ENCODE measurements at regions not wholly inside any gene's neighbourhood (a gene's known extent, or its start where the extent isn't known, plus 50 kb on each side); places are given as distances from the start of the nearest gene placed in this dataset.

DNA sequence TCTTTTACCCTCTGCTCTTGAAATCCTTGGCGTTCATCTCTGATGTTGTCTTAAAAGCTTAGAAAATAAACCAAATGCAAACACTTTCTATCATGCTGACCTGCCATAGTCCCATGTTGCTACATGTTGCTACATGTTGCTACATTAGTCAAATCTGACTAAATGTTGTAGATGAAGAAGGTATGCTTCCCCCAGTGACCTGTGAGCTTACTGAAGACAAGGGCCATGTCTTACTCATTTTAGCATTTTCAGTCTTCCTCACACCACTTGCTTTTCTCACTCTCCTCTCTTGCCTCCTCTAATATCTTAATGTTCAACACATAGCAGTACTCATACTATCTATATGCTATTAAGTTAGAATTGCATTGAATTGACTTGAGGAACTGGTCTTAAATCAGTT is 346.4 kb upstream of the MTNR1B start:
- DNase-seq: no peak

DNA sequence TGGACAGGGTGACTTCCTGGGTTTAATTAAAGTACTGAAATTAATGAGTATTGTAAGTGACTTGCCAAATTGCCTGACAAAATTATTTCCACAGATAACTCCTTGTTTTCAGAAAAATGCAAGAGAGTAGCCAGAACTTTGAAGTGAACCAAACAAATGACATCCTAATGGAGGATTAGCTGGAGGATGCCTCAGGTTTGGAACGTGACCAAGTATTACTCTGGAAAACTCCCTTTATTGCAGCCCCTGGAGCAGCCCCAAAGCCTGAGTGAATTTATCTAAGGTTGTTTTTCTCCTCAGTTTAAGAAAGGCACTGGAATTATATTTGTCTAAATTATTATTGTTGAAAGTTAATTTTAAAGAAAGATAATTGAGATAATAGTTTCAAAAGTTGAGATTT is 343.6 kb upstream of the MTNR1B start:
- DNase-seq: no peak

DNA sequence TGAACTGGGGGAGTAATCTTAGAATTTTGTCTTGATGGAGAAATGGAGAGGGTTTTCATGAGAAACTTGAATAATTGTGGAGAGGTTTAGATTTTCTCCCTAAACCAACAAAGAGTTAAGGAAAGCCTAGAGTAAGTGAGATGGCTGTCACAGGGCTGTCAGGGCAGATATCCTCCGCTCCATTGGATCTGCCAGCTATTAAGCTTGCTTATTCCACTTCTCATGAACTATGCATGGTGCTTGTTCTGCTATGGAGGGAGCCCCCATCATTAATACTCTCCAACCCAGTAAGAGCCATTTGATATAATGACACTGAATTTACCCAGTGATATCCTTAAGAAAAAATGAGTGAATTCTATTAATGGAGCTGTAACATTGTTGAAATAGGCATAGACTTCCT is 342.8 kb upstream of the MTNR1B start:
- no peak for DNase-seq

DNA sequence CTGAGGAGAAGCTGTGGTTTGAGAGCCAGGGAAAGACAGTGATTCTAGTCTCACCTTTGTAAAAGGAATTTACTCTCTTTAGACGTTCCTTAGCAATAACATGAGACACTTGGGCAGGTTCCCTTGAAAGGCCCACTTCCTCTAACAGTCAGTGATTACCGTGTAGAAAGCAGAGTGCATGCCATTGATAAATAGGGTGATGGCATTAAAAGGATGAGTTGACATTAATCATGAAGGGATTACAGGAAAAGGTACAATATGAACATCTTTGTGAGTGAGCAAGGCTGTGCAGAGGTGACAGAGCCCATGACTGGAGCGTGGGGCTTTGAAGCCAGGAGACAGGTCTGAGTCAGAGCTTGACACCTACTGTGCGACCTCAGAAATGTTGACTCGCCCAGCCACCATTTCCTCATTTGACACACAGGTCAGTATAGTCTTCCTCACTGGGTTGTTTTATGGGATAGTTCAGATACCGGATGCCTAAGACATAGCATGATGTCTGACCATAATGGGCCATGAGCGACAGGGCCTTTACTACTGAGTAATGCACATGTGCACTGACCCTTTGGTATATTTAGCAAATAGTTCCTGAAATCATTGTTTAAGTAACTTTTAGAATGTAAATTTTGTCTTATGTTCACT is 341.7 kb upstream of the MTNR1B start:
- DNase-seq: no peak

DNA sequence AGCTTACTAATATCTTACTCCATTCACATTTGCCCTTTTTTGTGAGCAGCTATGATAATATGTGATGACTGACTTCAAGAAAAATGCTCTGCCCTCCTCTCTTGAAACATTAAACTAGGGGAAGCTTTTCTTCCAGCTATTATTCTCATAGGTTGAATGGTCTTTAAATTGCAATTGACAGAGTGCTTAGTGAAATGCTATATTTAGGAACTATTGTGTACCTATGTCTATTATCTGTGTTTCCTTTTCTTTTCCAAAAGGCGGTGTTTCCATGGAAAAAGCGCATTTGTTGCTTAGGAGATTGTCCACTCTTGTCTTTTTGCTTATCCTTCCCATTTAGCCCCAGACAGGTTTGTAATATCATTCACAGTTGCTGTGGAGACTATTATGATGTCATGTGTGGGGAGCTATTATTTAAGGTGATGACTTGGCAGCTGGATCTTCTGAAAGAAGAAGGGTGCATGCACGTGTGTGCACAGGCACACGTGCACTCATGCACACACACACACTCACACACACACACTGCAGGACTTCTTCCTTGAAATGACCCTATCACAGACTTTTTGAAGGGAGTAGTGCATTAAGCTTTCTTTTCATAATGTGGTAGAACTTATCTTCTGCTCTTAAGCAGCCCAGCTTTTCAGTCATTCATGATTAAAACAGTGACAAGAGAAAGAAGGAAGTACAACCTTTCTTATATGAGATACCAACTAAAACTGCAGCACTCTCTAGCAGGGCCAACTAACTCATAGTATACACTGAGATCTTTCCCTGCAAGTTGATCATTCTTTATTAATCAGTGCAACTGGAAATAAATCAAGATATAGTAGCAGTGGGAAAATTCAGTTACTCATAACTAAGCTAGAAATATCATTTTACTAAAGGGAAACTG is 340.8 kb upstream of the MTNR1B start:
- no peak for DNase-seq

DNA sequence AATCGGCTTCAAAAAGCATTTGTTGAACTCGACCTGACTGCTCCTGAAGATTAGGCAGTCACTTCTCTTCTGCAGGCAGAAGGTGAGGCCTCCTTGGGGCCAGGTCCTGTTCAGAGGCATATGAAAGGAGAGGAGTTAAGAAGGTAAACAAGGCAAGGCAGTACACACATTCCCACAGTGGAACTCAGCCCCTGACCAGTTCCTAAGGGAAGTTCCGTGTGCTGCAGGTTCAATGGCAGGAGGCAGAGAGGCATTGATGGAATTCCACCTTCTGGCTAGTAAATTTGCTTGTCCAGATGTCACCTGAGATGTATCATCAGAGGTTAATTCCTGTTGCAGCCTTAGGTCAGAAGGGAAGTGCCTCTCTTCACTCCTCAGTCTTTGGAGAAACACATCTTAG is 337.0 kb upstream of the MTNR1B start:
- DNase-seq: no peak

DNA sequence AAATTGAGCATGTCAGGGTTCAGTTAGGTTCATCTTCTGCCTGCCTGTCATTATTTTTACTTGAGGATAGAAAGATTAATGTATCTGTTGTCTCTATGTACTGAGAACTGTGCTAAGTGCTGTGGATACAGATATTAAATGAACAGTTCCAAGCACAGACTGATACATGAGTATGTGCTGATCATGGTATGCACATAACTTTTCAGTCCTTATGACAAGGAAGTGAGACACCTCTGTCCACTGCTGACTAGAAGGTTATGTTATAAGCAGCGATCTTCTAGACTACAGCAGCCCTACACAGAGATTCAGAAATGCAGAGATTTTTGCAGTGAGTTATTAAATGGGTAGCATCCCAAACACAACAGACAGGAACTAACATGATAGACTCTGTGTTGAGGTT is 335.6 kb upstream of the MTNR1B start:
- no peak for DNase-seq

DNA sequence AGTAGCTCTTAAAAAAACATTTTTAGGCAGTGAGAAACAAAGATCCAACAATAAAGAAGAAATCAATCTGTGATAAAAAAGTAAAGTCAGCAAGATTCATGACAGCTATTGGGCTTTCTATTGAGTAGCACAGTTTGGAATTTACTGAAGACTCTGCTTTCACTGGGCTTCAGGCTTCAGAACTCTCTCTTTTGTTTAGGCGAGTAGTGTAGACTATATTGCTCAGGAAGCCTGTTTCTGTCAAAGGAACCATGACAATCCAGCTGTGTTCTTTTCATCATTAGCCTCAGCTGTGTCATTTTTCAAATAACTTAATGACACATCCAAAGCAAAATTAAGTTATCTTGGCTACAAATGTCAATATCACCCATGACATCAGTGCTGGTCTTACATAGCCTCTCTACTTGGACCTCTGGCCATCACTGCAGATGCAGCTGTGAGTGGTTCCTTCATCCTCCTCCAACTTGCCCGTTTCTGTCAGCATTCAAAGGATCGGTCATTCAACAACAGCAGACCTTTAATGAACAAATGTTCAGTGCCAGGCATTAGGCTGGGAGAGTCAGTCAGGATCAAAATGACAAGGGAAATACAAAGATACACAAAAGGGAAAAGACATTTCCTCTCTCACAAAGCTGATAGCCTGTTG is 332.8 kb upstream of the MTNR1B start:
- no peak for DNase-seq

DNA sequence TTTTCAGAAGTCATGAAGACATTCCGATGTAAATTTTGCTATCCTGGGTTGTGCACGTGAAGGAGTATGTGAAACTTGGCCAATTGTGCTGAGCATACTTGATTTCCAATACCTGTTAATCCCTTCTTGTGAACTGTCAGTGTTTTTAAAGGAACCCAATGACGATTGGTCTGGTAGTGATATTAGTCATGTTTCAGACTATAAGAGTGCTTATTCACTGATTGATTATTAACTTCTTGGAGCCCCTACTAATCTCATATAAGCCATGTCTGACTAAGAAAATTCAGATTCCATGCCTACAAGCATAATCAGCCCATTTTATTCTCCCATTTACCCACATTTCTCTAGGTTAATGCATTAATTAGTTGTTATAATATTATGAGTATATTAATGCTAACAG is 330.8 kb upstream of the MTNR1B start:
- no peak for DNase-seq

DNA sequence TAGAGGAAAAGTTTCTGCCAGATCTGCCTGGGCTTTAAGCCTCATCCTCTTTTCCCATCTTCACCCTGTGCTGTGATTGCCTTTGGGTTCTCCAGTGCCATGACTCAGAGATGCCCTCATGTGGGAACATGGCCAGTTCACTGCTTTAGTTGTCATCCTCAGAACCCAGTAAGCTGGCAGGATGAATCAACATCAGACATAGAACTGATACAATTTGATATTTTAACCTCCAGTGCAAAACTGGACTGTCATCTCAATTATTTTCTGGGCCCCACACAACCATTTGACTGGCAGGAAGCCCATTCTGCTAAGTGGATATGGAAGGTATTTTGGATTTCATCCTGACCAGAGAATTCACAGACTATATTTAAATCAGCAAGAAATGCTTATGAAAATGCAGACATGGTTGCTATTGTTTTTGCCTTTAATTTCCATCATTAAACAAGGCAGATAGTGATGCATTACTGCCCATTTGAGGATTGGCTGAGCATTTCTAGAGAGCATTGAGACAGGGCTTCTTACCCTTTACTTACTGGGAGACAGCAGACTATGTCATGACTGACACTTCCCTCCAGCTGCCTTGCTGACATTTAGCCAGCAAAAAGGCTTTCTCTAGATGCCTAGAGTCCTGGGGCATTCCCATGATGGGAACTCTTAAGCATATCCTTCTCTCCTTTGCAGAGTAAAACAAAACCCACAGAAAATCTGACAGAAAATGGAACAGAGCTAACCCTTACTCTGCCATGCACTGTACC is 327.1 kb upstream of the MTNR1B start:
- no peak for DNase-seq

DNA sequence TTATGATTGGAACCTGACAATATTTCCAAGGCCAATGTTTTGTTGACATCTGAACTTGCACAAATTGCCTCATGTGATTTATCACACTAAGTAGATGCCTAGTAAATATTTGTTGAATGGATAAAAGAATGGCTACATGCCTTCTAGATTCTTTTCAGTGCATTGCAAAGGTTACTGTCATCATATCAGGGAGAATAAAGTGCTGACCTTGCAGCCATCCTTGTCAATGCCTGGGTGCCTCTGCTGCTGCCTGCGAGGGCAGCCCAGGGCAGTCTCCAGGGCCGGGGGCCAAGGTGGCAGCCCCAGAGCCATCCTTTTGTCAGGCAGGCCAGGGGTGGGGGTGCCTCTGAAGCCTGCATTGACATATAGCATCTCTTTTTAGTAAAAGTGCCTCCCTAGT is 325.6 kb upstream of the MTNR1B start:
- no peak for DNase-seq

DNA sequence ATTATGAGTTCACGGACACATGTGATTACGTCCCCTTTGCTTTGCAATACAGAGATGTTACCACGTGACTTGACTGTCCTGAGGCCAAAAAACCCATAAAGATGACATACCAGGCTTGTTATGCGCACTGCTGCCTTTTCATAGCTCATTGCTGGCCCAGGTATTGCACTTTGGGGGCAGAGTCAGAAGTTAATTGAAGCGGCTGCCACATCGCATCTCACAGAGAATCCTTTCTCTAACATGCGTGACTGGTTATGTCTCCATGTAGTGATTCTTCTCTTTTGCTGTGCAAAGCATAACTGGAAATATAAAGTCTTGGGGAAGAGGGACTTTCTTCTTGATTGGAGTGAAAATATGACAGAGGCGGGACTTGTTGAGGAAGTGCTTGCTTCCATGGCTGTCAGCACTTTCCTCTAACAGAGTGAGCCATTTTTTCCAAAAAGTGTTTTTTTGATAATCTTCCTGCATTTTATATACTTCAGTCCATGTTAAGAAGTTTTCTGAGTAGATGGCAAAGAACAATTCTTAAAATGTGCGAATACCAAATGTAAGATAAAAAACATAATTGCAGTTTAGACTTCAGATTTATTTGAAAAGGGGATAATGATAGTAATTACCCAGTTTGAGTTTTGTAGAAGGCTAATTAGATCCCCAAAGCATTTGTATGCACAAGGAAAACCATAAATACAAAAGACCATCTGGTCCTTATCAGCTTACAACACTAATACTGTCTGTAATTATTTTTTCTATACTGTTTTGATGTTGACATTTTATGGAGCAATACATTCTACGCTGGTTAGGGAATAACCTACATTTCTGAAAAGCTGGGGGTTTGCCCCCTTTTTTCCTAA is 324.6 kb upstream of the MTNR1B start:
- no peak for DNase-seq

DNA sequence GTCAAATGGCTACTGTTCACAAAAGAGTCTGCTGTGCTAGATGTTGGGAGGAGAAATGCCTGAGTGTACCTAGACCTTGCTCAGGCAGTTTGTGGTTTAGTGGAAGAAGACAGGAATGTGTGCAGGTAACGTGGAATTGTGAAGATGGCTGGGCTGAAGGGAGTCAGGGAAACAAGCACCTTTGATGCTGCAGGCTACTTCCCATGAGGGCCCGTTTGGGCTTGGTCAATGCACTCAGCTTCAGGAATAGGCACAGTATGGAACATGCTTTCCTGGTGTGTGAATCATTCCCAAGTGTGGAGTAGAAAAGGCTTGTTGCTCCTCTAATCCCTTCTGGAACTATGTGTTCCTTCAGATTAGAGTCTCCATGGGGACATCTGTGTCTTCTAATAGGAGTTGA is 318.3 kb upstream of the MTNR1B start:
- DNase-seq: no peak

DNA sequence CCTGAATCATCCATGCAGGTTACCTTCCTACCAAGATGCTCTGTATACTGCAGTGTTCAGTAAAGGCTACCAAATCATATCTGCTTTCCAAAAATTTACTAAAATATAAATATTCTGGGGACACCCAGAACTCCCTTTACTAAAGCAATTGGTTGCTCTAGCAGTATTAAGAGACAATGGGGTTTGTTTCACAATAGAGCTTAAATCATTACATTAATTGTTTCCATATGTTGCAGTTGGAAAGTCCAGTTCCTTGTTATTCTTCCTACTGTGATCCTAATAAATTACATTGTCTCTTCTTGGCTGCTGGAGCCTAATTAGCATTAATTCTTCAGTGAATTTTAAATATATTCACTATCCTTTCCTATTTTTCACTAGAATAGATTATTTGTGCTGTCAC is 316.0 kb upstream of the MTNR1B start:
- DNase-seq: no peak

DNA sequence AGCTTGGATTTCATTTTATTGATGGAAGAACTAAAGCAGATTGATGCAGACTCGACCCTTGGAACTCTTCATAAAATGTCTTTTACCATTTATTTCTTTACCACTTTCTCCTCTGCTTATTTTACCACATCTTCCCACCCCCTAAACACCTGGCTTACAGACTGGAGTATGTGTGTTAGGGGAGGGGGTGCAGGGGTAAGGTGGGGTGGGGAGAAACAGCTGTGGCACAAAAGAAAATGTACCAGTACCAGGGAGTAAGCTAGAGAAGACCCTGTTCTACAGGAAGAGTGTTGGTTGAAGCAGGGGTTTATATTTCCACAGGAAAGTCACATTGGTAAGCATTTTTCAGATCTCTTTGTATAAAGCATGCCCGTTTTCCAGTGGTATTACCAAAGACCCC is 312.7 kb upstream of the MTNR1B start:
- DNase-seq: no peak

DNA sequence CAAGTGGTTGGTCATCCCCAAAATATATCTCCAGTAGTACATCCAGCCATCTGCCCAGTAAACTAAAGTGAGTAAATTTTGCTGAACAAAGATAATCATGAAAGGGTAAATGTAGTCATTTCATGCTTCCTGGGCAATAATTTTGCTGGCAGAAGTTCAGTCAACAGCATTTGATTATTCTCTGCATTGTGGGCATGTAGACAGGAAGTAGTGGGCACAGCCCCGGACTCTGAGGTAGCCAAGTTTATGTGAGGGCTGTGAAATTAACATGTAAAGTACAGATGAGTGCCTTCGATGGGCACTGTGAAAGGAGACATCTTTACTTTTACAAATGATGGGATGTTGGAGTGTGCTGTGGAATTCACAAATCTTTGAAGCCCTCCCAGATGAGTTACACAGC is 312.2 kb upstream of the MTNR1B start:
- no peak for DNase-seq

DNA sequence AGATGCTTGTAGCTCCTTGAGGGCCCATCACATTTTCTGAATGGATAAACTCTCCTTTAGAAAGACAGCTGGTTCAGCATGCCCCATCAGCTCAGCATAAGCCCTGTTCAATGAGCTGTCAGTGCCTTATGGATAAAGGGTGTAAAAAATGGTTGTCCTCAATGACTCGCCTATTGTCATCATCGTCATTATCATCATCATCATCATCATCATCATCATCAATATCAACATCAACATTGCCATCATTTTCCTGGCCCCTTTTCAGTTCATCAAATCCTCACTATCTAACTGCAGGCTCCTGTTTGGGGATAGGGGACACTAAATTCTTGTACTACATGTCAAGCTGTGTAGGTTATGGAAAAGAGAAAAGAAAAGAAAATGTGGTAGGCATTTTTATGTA is 310.7 kb upstream of the MTNR1B start:
- no peak for DNase-seq

DNA sequence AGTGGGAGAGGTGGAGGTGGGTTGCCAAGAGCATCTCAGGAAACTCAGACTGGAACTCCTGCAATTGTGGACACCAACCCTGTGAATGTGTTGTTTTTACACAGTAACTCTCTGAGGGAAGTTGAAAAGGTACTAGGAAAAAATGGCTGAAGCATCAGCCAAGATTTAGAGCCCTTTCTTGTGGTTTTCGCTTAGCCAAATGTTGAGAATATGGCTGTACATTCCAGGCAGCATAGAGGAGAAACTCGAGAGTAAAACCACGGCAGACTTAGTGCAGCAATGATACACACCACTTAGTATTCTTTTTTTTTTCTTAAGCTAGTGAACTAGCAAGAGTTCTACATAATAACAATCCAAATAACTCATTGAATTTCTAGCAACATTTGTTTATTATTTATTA is 309.7 kb upstream of the MTNR1B start:
- DNase-seq: no peak

DNA sequence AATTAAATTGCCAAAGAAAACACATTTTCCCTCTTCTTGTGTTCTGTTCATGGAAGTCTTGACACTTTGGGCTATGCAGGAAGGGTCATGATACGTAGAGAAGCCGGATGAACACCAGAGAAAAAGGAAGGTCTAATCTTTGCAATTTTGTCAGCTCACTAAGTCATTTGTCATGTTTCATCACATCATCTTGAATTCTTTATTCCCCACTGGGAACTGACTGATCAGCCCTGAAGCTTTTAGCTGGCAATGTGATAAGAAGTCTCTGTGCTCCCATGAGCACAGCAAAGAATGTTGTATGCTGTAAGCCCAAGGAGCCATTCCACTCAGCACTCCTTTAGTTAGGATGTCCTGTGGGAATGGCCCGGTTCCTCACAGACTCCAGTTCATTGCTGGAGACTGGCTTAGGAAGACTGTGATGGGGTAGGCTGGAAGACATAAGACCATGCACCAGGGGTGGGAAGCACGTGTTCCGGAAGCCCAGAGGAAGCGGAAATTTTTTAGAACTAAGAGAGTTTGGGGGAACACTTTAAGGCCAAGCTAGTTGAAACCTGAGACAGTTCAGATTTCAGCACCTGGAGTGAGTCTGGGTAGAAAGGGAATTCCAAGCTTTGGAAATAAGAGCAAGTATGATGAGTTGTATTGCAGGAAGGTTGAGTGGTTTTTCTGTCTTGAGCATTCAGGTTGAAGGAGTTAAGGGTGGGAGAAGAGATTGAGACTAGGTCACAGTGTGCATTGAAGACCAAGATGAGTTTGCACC is 306.7 kb upstream of the MTNR1B start:
- no peak for DNase-seq

DNA sequence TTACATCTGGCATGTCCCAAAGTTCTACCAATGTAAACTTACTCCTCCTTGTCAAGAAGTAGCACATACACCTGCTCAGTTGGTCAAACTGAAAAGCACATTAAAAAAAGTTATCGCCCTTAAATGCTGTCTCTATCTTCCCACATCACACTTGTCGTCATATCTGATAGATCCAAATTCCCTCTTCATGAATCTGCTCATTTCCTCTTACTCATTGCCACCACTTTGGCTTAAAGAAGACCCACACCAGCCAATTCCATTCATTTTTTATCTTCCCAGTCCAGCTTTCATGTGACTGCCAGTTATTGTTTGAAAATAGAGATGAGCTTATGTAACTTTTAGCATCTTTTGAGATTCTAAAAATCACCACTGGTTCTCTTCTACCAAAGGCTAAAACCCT is 305.9 kb upstream of the MTNR1B start:
- no peak for DNase-seq

DNA sequence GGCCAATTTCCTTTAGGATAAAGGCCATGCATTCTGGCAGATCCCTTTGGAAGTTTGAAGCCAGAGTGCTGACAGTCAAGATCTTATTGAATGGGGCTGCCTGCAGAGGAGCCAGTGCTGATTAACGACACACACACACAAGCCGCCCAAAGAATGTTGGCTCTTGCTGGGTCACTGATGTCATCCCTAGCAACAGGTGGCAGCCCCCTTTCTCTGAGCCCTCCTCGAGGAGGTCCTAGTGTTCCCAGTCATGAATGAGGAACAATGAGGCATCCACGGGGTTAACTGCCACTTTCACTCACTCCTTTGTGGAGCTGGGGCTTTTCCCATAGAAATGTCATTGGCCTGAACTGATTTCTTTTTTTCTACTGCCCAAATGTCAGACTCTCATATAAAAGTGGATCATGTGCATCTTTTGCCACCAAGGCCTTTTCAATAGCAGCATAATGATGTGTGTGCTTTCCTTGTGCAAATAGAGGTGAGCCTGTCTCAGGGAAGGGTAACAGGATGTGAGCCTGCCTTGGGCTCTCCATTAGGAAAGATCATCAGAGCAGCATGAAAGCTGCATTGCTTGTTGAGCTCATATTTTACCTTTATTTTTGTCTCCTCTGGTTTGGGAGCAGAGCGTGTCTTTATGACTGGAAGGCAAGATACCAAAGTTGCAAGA is 301.8 kb upstream of the MTNR1B start:
- no peak for DNase-seq

Data from suppressor macrophage (primary cell).